Tibial nerve (tissue), 4 donors: ENCODE measurements at regions not wholly inside any gene's neighbourhood (a gene's known extent, or its start where the extent isn't known, plus 50 kb on each side); places are given as distances from the start of the nearest gene placed in this dataset.

Experiments
- DNase-seq, 2 donors: peaks; one replicate each; pipeline ENCODE4 v3.0.0-alpha.2; 2019; ENCODE audit warnings: low spot score in 2 of 2
- H3K27ac ChIP-seq, 4 donors: fragments of 200-600 bp; sonication (generic) in 3 of 4; one replicate each; pipeline ENCODE4 v1.5.1; 2017 to 2019; ENCODE audit warnings: mild to moderate bottlenecking in 1 of 4
- H3K27me3 ChIP-seq, 2 donors: fragments of 200-600 bp; sonication (generic) in 1 of 2; one replicate each; pipeline versions ENCODE4 v1.5.1 to v1.6.0; 2017 to 2019
- H3K36me3 ChIP-seq, 3 donors: fragments of 200-600 bp; sonication (generic); one replicate each; pipeline ENCODE4 v1.5.1; 2018 to 2019
- H3K4me1 ChIP-seq, 4 donors: fragments of 200-600 bp; sonication (generic) in 3 of 4; one replicate each; pipeline ENCODE4 v1.5.1; 2017 to 2019
- H3K4me3 ChIP-seq, 4 donors: fragments of 200-600 bp; sonication (generic) in 3 of 4; one replicate each; pipeline ENCODE4 v1.5.1; 2017 to 2019; ENCODE audit warnings: mild to moderate bottlenecking in 1 of 4, moderate library complexity in 1 of 4
- H3K9me3 ChIP-seq, 4 donors: fragments of 200-600 bp; sonication (generic) in 3 of 4; one replicate each; pipeline ENCODE4 v1.5.1; 2017 to 2019
- EP300 ChIP-seq, 2 donors: sonication (generic); formaldehyde crosslinking; IDR thresholded peaks; one replicate each; pipeline ENCODE4 v1.6.1; 2017; ENCODE audit warnings: antibody characterized with exemption in 2 of 2, mild to moderate bottlenecking in 1 of 2
- POLR2A ChIP-seq, 2 donors: fragments of 450-650 bp; IDR thresholded peaks; one replicate each; pipeline ENCODE4 v1.6.1; 2017; ENCODE audit warnings: antibody characterized with exemption in 2 of 2, mild to moderate bottlenecking in 2 of 2, moderate library complexity in 2 of 2
- WGBS, 2 donors: methylation state at CpG; one replicate each; pipeline ENCODE4 v1.1.5; 2018; 5-methylcytosine and 5-hydroxymethylcytosine counted together
- TF ChIP-seq, protein P1 (sequence below), 5 experiments: fragments of 200-600 bp in 3 of 5; fragments of 450-650 bp in 2 of 5; sonication (generic) in 3 of 5; IDR thresholded peaks; one replicate each; pipeline ENCODE4 v1.5.1; 2016 to 2019; ENCODE audit warnings: antibody characterized with exemption in 5 of 5, mild to moderate bottlenecking in 3 of 5, moderate library complexity in 2 of 5

DNA sequence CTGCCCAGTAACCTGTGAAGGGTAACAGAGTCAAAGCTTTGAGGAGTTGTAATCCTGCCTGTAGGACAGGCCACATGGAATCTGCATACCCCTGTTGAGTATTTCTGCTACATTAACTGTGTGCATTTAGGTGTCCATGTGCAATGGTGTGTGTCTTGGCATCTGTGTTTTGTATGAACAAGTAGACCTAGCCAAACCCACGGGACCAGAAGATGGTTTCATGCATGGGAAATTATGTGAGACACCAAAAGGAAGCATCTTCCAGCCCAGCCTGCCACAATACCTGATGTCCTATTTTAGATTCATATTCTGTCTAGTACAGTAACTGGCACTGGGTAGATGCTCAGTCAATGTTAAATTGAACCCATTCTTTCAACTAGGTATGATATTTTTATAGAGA, 70.8 kb upstream of the KCND3 start:
- H3K4me3 ChIP-seq = no peak overlapping the region
- TF ChIP-seq POLR2A (IDR thresholded peaks at IDR 0.05) = no peak
- TF ChIP-seq, protein P1, sequence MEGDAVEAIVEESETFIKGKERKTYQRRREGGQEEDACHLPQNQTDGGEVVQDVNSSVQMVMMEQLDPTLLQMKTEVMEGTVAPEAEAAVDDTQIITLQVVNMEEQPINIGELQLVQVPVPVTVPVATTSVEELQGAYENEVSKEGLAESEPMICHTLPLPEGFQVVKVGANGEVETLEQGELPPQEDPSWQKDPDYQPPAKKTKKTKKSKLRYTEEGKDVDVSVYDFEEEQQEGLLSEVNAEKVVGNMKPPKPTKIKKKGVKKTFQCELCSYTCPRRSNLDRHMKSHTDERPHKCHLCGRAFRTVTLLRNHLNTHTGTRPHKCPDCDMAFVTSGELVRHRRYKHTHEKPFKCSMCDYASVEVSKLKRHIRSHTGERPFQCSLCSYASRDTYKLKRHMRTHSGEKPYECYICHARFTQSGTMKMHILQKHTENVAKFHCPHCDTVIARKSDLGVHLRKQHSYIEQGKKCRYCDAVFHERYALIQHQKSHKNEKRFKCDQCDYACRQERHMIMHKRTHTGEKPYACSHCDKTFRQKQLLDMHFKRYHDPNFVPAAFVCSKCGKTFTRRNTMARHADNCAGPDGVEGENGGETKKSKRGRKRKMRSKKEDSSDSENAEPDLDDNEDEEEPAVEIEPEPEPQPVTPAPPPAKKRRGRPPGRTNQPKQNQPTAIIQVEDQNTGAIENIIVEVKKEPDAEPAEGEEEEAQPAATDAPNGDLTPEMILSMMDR (IDR thresholded peaks at IDR 0.05) = no peak
- TF ChIP-seq EP300 (IDR thresholded peaks at IDR 0.05) = no peak
- H3K36me3 ChIP-seq = no peaks in the 10 kb centered on the region
- H3K27me3 ChIP-seq = no peaks in the 10 kb centered on the region
- no peaks in the 10 kb centered on the region for H3K4me1 ChIP-seq
- H3K27ac ChIP-seq = no peak overlapping the region
- H3K9me3 ChIP-seq = no peaks in the 10 kb centered on the region
- no peak for DNase-seq
- WGBS, 2 donors = 56 to 61% methylated on average over 1 of the region's 1 CpG

DNA sequence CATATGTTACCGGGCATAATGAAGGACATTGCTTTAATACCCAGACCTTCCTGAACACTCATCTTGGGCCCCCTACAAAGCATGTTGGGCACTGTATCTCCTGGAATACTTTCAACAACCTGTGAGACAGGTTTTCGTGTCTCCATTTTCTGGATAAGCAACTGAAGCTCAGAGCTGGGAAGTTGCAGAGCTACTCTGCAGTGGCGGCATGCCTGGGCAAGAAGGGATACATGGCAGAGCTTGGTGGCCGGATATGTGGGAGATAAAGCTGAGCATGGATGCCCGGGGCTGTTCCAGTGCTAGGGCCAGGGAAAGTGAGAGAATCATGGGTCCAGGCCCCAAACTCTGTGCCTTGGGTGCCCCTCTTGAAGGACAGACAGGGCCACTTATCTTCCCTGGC, 71.6 kb upstream of the KCND3 start:
- Histone ChIP-seq H3K4me1 (no peaks in the 10 kb centered on the region), H3K9me3 (no peaks in the 10 kb centered on the region), H3K4me3 (no peak overlapping the region), H3K27ac (no peak overlapping the region), H3K27me3 (no peaks in the 10 kb centered on the region), H3K36me3 (no peaks in the 10 kb centered on the region)
- 84 to 90% methylated on average over 5 of the region's 5 CpGs for WGBS, 2 donors
- no peak for DNase-seq
- TF ChIP-seq EP300 (IDR thresholded peaks at IDR 0.05) = no peak
- no peak for TF ChIP-seq POLR2A (IDR thresholded peaks at IDR 0.05)
- TF ChIP-seq, protein P1 (IDR thresholded peaks at IDR 0.05) = no peak

DNA sequence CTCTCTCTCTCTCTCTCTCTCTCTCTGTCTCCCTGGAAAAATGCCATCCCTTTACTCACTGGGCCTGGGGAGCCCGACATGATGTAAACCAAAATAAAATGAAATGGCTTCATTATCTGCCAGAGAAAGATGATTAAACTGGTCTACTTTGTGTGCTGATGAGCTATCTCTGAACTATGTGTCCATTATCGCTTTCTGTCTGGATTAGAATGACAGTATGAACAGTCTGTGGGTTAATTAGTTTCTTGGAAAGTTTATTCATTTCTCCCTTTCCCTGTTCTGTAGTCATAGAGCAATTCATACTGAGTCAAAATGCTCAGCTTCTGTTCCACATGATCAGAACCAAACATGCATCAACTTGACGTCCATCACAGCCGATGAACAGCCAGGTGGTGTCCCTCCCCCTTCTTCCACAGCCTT, 72.4 kb upstream of the KCND3 start:
- Histone ChIP-seq H3K27me3 (no peaks in the 10 kb centered on the region), H3K9me3 (no peaks in the 10 kb centered on the region), H3K27ac (no peak overlapping the region), H3K4me3 (no peak overlapping the region), H3K36me3 (no peaks in the 10 kb centered on the region), H3K4me1 (no peaks in the 10 kb centered on the region)
- TF ChIP-seq, protein P1 (IDR thresholded peaks at IDR 0.05) = no peak
- TF ChIP-seq POLR2A (IDR thresholded peaks at IDR 0.05) = no peak
- no peak for TF ChIP-seq EP300 (IDR thresholded peaks at IDR 0.05)
- 50 to 55% methylated on average over 4 of the region's 4 CpGs for WGBS, 2 donors
- DNase-seq = no peak

DNA sequence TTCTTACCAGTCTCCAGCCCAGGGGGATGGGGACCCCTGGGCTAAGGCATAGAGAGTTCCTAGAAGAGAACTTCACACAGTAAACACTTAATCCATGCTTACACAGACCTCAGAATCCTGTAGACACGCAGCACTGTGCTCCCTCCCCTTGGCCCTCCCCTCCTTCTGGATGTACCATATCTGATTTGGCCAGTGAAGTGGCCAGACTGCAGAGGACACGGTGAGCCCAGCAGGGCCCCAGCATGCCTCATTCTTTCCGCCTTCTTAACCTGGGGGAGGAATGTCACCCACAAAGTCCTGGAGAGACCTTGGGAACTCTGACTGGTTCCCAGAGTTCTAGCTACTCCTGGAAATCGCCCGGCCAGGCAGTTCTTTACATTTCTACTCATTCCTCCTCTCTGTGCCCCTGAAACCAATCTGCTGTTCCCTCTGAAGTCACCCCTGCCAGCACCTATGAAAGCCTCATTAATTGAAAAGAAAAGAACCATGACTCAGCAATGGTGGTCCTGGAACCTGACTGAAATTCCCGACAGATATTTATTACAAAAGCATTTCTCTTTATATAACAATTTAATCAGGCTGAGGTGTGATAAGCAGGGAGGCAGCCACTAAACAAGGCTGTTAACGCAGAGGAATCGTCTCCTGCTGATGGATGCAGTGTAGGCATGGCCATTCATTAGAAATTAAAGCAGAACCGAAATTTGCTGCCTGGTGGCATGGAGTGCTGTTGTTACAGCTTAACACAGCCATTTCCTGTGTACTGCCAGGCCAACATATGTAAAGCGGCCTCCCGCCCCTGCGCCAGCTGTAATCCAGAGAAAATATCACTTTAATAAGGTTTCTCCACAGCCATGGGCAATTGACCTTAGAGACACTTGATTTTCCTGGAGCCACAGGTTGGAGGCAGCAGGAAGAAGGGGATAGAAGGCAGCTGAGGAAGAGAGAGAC, 74.6 kb upstream of the KCND3 start:
- H3K36me3 ChIP-seq = no peaks in the 10 kb centered on the region
- no peak for TF ChIP-seq EP300 (IDR thresholded peaks at IDR 0.05)
- TF ChIP-seq, protein P1 (IDR thresholded peaks at IDR 0.05) = no peak
- TF ChIP-seq POLR2A (IDR thresholded peaks at IDR 0.05) = no peak
- no peaks in the 10 kb centered on the region for H3K4me1 ChIP-seq
- H3K4me3 ChIP-seq = no peak overlapping the region
- WGBS, 2 donors = 69 to 74% methylated on average over 12 of the region's 12 CpGs
- DNase-seq = no peak
- H3K27ac ChIP-seq = no peak overlapping the region
- no peaks in the 10 kb centered on the region for H3K9me3 ChIP-seq
- H3K27me3 ChIP-seq = no peaks in the 10 kb centered on the region

DNA sequence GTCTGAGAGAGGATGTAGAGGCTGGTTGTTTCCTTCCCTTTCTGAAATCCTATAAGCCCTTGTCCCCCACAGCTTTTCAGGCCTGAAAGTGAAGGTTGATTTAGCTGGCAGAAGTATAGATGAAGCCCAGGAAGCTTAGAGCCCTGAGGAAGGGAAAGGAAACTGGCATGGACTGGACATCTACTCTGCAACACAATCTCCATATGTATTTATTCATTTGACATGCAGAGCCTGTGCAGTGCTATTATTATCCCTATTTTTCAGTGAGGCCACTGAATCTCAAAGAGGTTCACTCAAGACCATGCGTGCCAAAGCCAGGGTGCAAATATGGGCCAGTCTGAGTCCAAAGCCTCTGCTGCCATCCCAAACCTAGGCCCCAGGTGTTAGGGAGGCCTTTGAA, 78.5 kb upstream of the KCND3 start:
- Histone ChIP-seq H3K36me3 (no peaks in the 10 kb centered on the region), H3K4me3 (no peak overlapping the region), H3K9me3 (peaks cover 0 to 9% (median under 1%) of the 10 kb centered on the region in 4 donors), H3K4me1 (no peaks in the 10 kb centered on the region), H3K27me3 (no peaks in the 10 kb centered on the region), H3K27ac (no peak overlapping the region)
- WGBS, 2 donors = 79 to 94% methylated on average over 1 of the region's 1 CpG
- DNase-seq = no peak
- TF ChIP-seq, protein P1 (IDR thresholded peaks at IDR 0.05) = no peak
- TF ChIP-seq POLR2A (IDR thresholded peaks at IDR 0.05) (no peak), EP300 (IDR thresholded peaks at IDR 0.05) (no peak)
